ENCODE measurements at regions not wholly inside any gene's neighbourhood (a gene's known extent, or its start where the extent isn't known, plus 50 kb on each side); places are given as distances from the start of the nearest gene placed in this dataset.
"Not testable (repeated sequence)": the region's sequence is repeated elsewhere in the genome, so short reads cannot be mapped to it uniquely, and the experiment has no call there.

DNA sequence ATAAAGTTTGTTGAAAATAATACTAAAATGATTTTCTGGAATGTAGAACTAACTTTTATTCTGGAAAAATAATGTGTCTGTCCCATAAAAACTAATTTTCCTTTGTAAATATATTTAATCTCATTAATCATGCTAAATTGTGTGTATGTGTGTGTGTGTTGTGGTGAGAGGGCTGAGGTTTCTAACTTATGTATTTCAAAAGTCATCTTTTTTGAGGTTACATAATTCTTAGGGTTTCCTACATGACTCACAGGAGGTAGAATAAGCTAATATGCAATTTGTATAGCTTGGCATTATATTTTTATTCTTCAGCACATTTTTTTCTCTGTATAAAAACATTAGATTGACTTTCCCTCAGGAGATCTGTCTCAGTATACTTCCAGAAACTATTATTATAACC is 64.1 kb upstream of the CLVS2 start:
- H3K9me3 ChIP-seq, result no peaks in the 10 kb centered on the region
- DNase-seq, result no peak
- H3K4me3 ChIP-seq (ENCODE audit: low read depth, low read length), result no peak overlapping the region
- Mint-ChIP-seq H3K4me1 (ENCODE audit: low read depth, unreplicated experiment) (peaks cover 7% of the 10 kb centered on the region), H3K9me3 (ENCODE audit: unreplicated experiment) (no peaks in the 10 kb centered on the region), H3K27me3 (ENCODE audit: insufficient read depth, unreplicated experiment) (no peaks in the 10 kb centered on the region), H3K27ac (ENCODE audit: unreplicated experiment) (no peak overlapping the region), H3K36me3 (ENCODE audit: insufficient read depth, unreplicated experiment) (no peaks in the 10 kb centered on the region), H3K4me3 (ENCODE audit: unreplicated experiment) (no peak overlapping the region)
- no peaks in the 10 kb centered on the region for H3K36me3 ChIP-seq (ENCODE audit: control insufficient read depth, insufficient read depth, low read length)
- BruUV-seq (replicated peaks), result no TSS peak
- POLR2A ChIA-PET, result no interaction called here
- intact Hi-C loops (cut with micrococcal nuclease; ENCODE audit: unreplicated experiment), result no loop called here
- CTCF ChIA-PET, result no interaction called here
- no peaks in the 10 kb centered on the region for H3K27me3 ChIP-seq (replicated peaks; ENCODE audit: control insufficient read depth, insufficient read depth, low read length)
- TF ChIP-seq, protein P1, sequence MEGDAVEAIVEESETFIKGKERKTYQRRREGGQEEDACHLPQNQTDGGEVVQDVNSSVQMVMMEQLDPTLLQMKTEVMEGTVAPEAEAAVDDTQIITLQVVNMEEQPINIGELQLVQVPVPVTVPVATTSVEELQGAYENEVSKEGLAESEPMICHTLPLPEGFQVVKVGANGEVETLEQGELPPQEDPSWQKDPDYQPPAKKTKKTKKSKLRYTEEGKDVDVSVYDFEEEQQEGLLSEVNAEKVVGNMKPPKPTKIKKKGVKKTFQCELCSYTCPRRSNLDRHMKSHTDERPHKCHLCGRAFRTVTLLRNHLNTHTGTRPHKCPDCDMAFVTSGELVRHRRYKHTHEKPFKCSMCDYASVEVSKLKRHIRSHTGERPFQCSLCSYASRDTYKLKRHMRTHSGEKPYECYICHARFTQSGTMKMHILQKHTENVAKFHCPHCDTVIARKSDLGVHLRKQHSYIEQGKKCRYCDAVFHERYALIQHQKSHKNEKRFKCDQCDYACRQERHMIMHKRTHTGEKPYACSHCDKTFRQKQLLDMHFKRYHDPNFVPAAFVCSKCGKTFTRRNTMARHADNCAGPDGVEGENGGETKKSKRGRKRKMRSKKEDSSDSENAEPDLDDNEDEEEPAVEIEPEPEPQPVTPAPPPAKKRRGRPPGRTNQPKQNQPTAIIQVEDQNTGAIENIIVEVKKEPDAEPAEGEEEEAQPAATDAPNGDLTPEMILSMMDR (IDR thresholded peaks at IDR 0.05; ENCODE audit: insufficient read depth in 1 of 2, low read depth in 1 of 2, low read length in 1 of 2, severe bottlenecking in 1 of 2, unreplicated experiment in 1 of 2), result no peak
- no peaks in the 10 kb centered on the region for H3K4me1 ChIP-seq

DNA sequence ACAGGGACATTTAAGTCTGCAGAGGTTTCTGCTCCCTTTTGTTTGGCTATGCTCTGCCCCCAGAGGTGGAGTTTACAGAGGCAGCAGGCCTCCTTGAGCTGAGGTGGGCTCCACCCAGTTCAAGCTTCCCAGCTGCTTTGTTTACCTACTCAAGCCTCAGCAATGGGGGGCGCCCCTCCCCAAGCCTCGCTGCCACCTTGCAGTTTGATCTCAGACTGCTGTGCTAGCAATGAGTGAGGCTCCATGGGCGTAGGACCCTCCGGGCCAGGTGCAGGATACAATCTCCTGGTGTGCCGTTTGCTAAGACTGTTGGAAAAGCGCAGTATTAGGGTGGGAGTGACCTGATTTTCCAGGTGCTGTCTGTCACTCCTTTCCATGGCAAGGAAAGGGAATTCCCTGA is 51.1 kb upstream of the CLVS2 start:
- H3K9me3 Mint-ChIP-seq (ENCODE audit: unreplicated experiment); DNase-seq; H3K27ac Mint-ChIP-seq (ENCODE audit: unreplicated experiment); H3K4me1 ChIP-seq; H3K36me3 ChIP-seq (ENCODE audit: control insufficient read depth, insufficient read depth, low read length); H3K9me3 ChIP-seq; H3K4me1 Mint-ChIP-seq (ENCODE audit: low read depth, unreplicated experiment); H3K4me3 ChIP-seq (ENCODE audit: low read depth, low read length); H3K27me3 Mint-ChIP-seq (ENCODE audit: insufficient read depth, unreplicated experiment); CTCF ChIA-PET; H3K36me3 Mint-ChIP-seq (ENCODE audit: insufficient read depth, unreplicated experiment); BruUV-seq (replicated peaks); H3K27me3 ChIP-seq (replicated peaks; ENCODE audit: control insufficient read depth, insufficient read depth, low read length); H3K4me3 Mint-ChIP-seq (ENCODE audit: unreplicated experiment); POLR2A ChIA-PET: not testable (repeated sequence)
- intact Hi-C loops (cut with micrococcal nuclease; ENCODE audit: unreplicated experiment), result loop anchor here (5.0 kb wide), 1 partner anchor 73 kb away; no protein-coding TSS in a partner anchor

Measured in Caco-2 (cell line).